IPS DF 4.7 (cell line): ENCODE measurements at regions not wholly inside any gene's neighbourhood (a gene's known extent, or its start where the extent isn't known, plus 50 kb on each side); places are given as distances from the start of the nearest gene placed in this dataset.
"Not testable (repeated sequence)": the region's sequence is repeated elsewhere in the genome, so short reads cannot be mapped to it uniquely, and the experiment has no call there.

ENCODE experiments used
- DNase-seq: peaks from one replicate; pipeline ENCODE4 v3.0.0-alpha.2; 2013; ENCODE audit warnings: low spot score; ENCODE audit errors: extremely low read depth

GRCh38 chr2:156254637-156255067, 77.9 kb downstream of the NR4A2 start:
- DNase-seq, result not testable (repeated sequence)

- DNase-seq, result no peak
These were observed 78.8 kb downstream of the NR4A2 start for GRCh38 chr2:156253765-156254164.

GRCh38 chr2:156242874-156243273, 89.6 kb downstream of the NR4A2 start:
- DNase-seq, result no peak

- no peak for DNase-seq
These were observed 95.0 kb downstream of the NR4A2 start for GRCh38 chr2:156237558-156237957.

GRCh38 chr2:156229724-156230362, 102.7 kb downstream of the NR4A2 start:
- no peak for DNase-seq

- DNase-seq, result not testable (repeated sequence)
These were observed 109.2 kb downstream of the NR4A2 start for GRCh38 chr2:156223328-156223727.

- no peak for DNase-seq
These were observed 110.8 kb downstream of the NR4A2 start for GRCh38 chr2:156221703-156222102.

- DNase-seq, result no peak
These were observed 112.9 kb downstream of the NR4A2 start for GRCh38 chr2:156219491-156220100.

GRCh38 chr2:156215656-156216055, 116.9 kb downstream of the NR4A2 start:
- no peak for DNase-seq

- DNase-seq, result no peak
These were observed 121.2 kb downstream of the NR4A2 start for GRCh38 chr2:156211318-156211717.

GRCh38 chr2:156206355-156206754, 126.2 kb downstream of the NR4A2 start:
- no peak for DNase-seq

GRCh38 chr2:156199588-156199987, 132.9 kb downstream of the NR4A2 start:
- DNase-seq, result no peak

GRCh38 chr2:156196031-156196430, 136.5 kb downstream of the NR4A2 start:
- DNase-seq, result no peak

GRCh38 chr2:156192468-156192867, 140.1 kb downstream of the NR4A2 start:
- DNase-seq, result no peak

- DNase-seq, result no peak
These were observed 141.0 kb downstream of the NR4A2 start for GRCh38 chr2:156191527-156191926.

GRCh38 chr2:156190517-156190916, 142.0 kb downstream of the NR4A2 start:
- no peak for DNase-seq

- no peak for DNase-seq
These were observed 142.9 kb downstream of the NR4A2 start for GRCh38 chr2:156189584-156189983.

- DNase-seq, result no peak
These were observed 143.4 kb downstream of the NR4A2 start for GRCh38 chr2:156189143-156189542.

- DNase-seq, result no peak
These were observed 150.4 kb downstream of the NR4A2 start for GRCh38 chr2:156182132-156182531.

GRCh38 chr2:156181208-156181607, 151.3 kb downstream of the NR4A2 start:
- no peak for DNase-seq

GRCh38 chr2:156177654-156178053, 154.9 kb downstream of the NR4A2 start:
- no peak for DNase-seq

GRCh38 chr2:156175946-156176345, 156.6 kb downstream of the NR4A2 start:
- no peak for DNase-seq

- DNase-seq, result no peak
These were observed 161.6 kb downstream of the NR4A2 start for GRCh38 chr2:156170929-156171328.
